ENCODE measurements at regions not wholly inside any gene's neighbourhood (a gene's known extent, or its start where the extent isn't known, plus 50 kb on each side); places are given as distances from the start of the nearest gene placed in this dataset.
"Not testable (repeated sequence)": the region's sequence is repeated elsewhere in the genome, so short reads cannot be mapped to it uniquely, and the experiment has no call there.

DNA sequence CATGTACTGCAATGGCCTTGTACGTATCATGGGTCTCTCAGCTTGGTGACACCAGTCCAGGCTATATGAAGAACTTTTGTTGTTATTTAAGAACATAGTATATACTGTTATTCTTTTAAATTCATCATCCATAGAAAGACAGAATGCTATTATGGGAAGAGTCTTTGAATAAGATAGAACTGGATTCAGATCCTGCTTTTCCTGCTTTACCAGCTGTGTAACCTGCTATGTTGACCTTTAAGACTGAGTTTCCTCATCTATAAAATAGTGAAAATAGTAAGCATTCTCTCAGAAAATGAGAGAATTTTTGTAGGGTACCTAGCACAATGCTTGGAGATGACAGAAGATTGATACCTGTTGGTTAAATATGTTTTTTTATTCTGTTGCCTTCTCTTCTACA, 204.1 kb upstream of the TBL1XR1 start:
- DNase-seq: no peak

GRCh38 chr3:177402533-177402932, 205.3 kb upstream of the TBL1XR1 start:
- no peak for DNase-seq

DNA sequence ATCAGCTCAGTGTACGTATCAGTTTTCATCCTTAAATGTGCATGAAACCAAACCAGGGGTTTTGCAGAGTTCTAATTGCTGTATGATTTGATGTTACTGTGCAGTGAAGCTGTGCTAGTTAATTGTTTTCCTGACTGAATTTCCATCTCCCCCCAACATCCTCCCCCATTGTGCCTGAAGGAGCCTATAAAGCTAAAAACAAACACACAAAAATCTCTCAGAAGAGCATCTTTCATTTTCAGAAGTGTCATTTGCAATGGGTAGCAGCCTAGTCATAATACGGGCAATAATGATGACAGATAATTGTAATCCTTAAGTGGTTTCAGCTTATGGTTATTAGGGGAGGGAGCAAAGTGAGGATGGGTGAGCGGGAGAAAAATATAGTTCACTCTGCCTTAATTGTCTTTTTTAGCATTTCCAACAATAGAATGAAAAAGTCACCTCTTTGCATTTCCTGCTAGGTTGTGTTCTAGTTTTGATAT, 207.9 kb upstream of the TBL1XR1 start:
- no peak for DNase-seq

- DNase-seq: no peak
Observed at GRCh38 chr3:177410730-177411129, 213.4 kb upstream of the TBL1XR1 start.

DNA sequence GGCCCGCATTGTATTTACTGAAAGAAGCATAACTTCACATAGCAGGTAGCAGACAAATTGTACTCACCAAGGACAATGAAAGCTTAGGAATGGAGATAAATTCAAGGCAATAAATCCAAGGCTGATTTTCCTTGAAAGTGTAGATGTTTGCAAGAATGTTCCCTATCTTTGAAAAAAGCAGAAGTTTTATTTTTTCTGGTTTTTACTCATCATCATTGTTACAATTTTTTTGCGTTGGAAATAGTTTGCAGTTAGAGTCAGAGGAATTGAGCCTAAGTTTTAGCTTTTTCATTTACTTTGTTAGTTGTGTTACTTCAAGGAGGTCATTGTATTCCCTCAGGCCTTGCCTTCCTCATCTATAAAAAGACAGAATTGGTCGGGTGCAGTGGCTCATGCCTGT, 213.9 kb upstream of the TBL1XR1 start:
- DNase-seq: no peak

- not testable (repeated sequence) for DNase-seq
Observed at GRCh38 chr3:177412677-177413170, 215.4 kb upstream of the TBL1XR1 start.

- DNase-seq: no peak
Observed at GRCh38 chr3:177414093-177414492, 216.8 kb upstream of the TBL1XR1 start.

- DNase-seq: no peak
Observed at GRCh38 chr3:177418787-177419186, 221.5 kb upstream of the TBL1XR1 start.

- peak; percentile 63 for DNase-seq
Observed at GRCh38 chr3:177419904-177420601, 222.8 kb upstream of the TBL1XR1 start.

DNA sequence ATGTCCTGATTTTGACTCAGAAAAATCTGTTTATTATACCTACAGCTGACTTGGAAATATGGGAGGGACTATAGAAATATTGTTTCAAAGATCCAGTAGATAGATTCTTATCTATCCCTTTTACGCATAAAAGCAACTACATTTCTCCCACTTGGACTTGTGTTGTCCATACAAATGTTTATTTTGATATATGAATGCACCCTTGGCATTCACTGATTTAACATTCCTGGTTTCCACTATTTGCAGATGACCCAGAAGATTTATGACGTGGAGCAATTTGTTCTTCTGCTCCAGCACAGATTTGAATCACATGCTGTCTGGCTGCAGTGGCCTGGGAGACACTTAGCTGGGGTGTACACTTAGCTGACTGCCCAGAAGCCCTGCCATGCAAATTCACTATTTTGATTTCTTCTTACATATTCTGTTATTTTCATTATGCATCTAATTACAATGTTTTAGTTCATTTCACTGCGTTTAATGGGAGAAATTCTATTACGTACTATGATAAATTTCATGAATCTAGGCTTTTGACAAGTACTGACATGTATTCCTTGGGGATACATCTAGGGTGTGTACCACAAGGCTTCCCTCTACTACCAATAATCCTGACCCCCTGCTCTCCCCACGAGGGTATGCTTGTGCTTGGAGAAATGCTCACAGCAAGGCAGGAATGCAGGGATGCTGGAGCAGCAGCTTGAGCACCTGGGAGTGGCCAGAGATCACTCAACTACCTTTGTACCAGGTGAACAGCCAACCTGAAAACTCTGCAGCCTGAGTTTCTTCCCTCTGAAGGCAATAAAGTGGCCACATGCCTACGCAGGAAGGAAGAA, 223.6 kb upstream of the TBL1XR1 start:
- DNase-seq: no peak

- no peak for DNase-seq
Observed at GRCh38 chr3:177421481-177421785, 224.2 kb upstream of the TBL1XR1 start.

DNA sequence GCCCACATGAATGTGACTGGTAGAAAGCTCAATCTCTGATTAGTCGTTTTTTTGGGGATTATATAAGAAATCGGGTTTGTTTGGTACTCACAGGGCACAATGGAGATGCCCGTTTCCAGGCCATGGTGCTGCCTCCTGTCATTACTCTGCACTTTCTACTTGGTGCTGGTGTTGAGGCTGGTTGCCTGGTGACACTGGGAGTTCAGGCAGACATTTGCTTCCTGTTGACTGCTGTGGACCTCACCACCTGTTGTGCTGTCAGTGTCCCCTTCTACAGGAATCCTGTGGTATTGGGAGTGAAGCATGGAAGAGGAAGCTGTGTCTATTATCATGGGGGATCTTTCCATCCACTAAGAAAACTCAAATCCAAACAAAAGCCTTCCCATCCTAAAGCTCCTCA, 227.2 kb upstream of the TBL1XR1 start:
- no peak for DNase-seq

- DNase-seq: no peak
Observed at GRCh38 chr3:177425042-177425441, 227.8 kb upstream of the TBL1XR1 start.

DNA sequence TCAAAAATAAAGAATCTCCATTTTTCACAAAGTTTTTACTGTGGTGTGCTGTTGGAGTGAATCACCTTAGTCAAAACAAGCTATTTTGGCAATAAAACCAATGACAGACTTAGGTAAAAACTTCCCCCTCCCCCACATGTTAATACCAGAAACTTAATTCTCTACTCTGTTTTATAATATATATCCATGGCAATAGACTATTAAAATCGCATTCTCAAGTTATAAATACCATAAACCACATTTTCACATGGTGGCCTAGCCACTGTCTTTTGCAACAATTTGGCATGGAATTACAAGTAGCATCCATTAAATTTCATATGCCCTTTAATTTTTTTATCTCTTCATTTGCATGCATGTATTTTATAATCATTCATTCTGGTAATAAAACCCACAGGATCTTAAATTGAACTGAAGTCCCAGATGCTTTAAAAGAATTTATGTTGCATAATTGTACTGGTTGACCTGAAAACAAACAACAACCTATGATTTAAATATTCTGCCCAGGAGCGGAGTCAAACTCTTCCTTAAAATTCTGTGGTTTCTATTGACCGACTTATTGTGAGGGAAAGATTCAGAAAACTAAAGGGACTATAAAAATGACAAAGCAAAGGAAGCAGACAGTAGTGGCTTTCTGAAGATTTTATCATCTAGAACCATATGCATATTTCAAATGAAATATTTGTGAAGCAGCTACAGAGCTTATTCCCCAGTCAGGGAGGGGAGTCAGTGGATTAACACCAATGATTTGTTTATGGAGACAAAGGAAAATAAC, 229.0 kb upstream of the TBL1XR1 start:
- no peak for DNase-seq

DNA sequence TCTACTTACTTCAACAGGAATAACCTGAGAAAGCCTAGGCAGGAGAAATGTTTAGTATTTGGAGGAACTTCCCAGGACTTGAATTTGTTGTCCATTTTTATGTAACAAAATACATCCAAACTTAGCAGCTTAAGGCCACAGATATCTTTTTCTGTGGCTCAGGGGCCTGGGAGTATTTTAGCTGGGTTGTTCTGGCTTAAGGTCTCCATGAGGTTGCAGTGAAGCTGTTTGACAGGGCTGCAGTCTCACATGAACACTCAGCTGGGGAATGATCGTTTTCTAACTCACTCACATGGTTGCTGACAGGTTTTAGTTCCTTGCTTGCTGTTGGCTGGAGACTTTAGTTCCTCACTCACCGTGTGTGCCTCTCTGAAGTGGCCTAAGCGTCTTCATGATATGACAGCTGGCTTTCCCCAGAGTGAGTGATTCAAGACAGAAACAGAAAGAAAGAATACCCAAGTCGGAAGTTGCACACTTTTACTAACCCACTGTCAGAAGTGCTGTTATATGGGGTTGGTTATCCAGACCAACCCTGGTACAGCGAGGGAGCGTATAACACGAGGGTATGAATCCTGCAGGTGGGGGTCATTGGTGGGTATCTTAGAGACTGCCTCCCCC, 229.7 kb upstream of the TBL1XR1 start:
- DNase-seq: no peak

GRCh38 chr3:177427540-177427939, 230.3 kb upstream of the TBL1XR1 start:
- DNase-seq: no peak

DNA sequence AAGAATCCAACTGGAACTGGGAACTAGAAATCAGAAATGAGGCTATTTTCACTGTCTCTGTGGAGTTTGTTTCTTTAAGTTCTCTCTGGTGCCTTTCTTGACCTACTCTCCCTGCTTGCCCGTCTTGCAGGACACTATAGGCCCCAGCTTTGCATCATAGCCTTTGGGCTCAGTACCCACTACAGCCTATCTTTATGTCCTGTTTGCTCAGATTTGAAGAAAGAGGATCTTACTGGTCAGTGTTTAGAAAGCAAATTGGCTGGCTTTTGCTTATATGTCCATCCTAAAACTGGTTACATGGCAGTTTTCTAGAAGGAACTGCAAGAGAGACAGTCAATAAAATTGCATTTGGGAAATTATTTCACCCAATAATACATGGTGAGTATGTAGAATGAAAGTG, 231.8 kb upstream of the TBL1XR1 start:
- DNase-seq: no peak

- DNase-seq: no peak
Observed at GRCh38 chr3:177429771-177430170, 232.5 kb upstream of the TBL1XR1 start.

- no peak for DNase-seq
Observed at GRCh38 chr3:177430653-177431052, 233.4 kb upstream of the TBL1XR1 start.

- no peak for DNase-seq
Observed at GRCh38 chr3:177431525-177432176, 234.4 kb upstream of the TBL1XR1 start.

DNA sequence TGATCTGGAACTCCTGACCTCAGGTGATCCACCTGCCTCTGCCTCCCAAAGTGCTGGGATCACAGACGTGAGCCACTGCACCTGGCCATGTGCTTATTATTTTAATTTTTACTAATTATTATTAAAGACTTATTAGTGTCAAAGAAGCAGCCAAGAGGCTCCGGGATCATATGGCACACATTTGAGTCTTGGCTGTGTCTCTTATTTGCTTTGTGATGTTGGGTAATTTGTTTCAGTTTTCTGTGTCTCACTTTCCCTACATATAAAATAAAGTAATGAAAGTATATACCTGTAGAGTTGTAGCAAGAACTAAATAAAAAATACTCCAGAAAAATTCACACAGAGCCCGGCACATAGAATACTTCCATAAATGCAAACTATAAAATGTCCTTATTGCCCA, 238.0 kb upstream of the TBL1XR1 start:
- DNase-seq: no peak

All from hindlimb muscle (tissue), 1 donor.